Activated CD8-positive, alpha-beta memory T cell treated with anti-CD3 and anti-CD28 coated beads, Interleukin-2, amount 50 U/mL, for 24 hours (primary cell): ENCODE measurements at regions not wholly inside any gene's neighbourhood (a gene's known extent, or its start where the extent isn't known, plus 50 kb on each side); places are given as distances from the start of the nearest gene placed in this dataset.
"Not testable (repeated sequence)": the region's sequence is repeated elsewhere in the genome, so short reads cannot be mapped to it uniquely, and the experiment has no call there.

ENCODE experiments used
- DNase-seq: peaks from one replicate; pipeline ENCODE4 v3.0.0-alpha.2; 2020; ENCODE audit errors: extremely low read depth

GRCh38 chr10:130351466-130352290, 215.5 kb downstream of the GLRX3 start:
- no peak for DNase-seq

- no peak for DNase-seq
Observed at GRCh38 chr10:130352291-130352645, 216.1 kb downstream of the GLRX3 start.

GRCh38 chr10:130353928-130354572, 217.9 kb downstream of the GLRX3 start:
- DNase-seq: no peak

GRCh38 chr10:130354573-130354954, 218.4 kb downstream of the GLRX3 start:
- no peak for DNase-seq

GRCh38 chr10:130354976-130355795, 219.0 kb downstream of the GLRX3 start:
- no peak for DNase-seq

GRCh38 chr10:130356429-130356828, 220.2 kb downstream of the GLRX3 start:
- not testable (repeated sequence) for DNase-seq

- no peak for DNase-seq
Observed at GRCh38 chr10:130357226-130357625, 221.0 kb downstream of the GLRX3 start.

GRCh38 chr10:130357951-130358350, 221.8 kb downstream of the GLRX3 start:
- no peak for DNase-seq

GRCh38 chr10:130358981-130359650, 222.9 kb downstream of the GLRX3 start:
- no peak for DNase-seq

GRCh38 chr10:130359711-130360110, 223.5 kb downstream of the GLRX3 start:
- DNase-seq: no peak

- DNase-seq: no peak
Observed at GRCh38 chr10:130360826-130361311, 224.7 kb downstream of the GLRX3 start.

- no peak for DNase-seq
Observed at GRCh38 chr10:130361351-130362105, 225.3 kb downstream of the GLRX3 start.

GRCh38 chr10:130362308-130362761, 226.1 kb downstream of the GLRX3 start:
- DNase-seq: no peak

- DNase-seq: no peak
Observed at GRCh38 chr10:130363051-130363450, 226.9 kb downstream of the GLRX3 start.

GRCh38 chr10:130363899-130364445, 227.8 kb downstream of the GLRX3 start:
- DNase-seq: no peak

GRCh38 chr10:130364631-130365411, 228.6 kb downstream of the GLRX3 start:
- no peak for DNase-seq

GRCh38 chr10:130368761-130369560, 232.8 kb downstream of the GLRX3 start:
- DNase-seq: no peak

GRCh38 chr10:130369645-130370381, 233.6 kb downstream of the GLRX3 start:
- no peak for DNase-seq
